Small intestine (tissue), 7 donors: ENCODE measurements at regions not wholly inside any gene's neighbourhood (a gene's known extent, or its start where the extent isn't known, plus 50 kb on each side); places are given as distances from the start of the nearest gene placed in this dataset.

ENCODE experiments used
- DNase-seq, 2 donors: peaks; one replicate each; pipeline versions ENCODE4 v3.0.0 to v3.0.0-alpha.2; 2013
- FAIRE-seq: peaks from 2 replicates; lab custom pipeline; 2012; peaks lifted over from hg19 to GRCh38; lab: Jason Lieb, UNC
- H3K27ac ChIP-seq, 3 donors: one replicate each; pipeline ENCODE4 v1.5.1; 2013; ENCODE audit warnings: low read length in 2 of 3, mild to moderate bottlenecking in 2 of 3, control low read depth in 1 of 3, inconsistent platforms in 1 of 3, low read depth in 1 of 3, moderate library complexity in 1 of 3
- H3K27me3 ChIP-seq, 3 donors: one replicate each; pipeline ENCODE4 v1.6.1; 2013; ENCODE audit warnings: low read length in 3 of 3, inconsistent platforms in 1 of 3; ENCODE audit not compliant: control insufficient read depth in 3 of 3, insufficient read depth in 3 of 3
- H3K36me3 ChIP-seq, 3 donors: one replicate each; pipeline ENCODE4 v1.6.1; 2013; ENCODE audit warnings: low read length in 3 of 3, inconsistent platforms in 1 of 3, low read depth in 1 of 3, mild to moderate bottlenecking in 1 of 3, moderate library complexity in 1 of 3; ENCODE audit not compliant: control insufficient read depth in 3 of 3, insufficient read depth in 2 of 3
- H3K4me1 ChIP-seq, 3 donors: one replicate each; pipeline ENCODE4 v1.6.1; 2013; ENCODE audit warnings: low read length in 2 of 3, inconsistent platforms in 1 of 3, low read depth in 1 of 3, mild to moderate bottlenecking in 1 of 3, moderate library complexity in 1 of 3; ENCODE audit not compliant: control insufficient read depth in 3 of 3, insufficient read depth in 2 of 3
- H3K4me3 ChIP-seq, 3 donors: one replicate each; pipeline ENCODE4 v1.5.1; 2013; ENCODE audit warnings: low read length in 3 of 3, control low read depth in 1 of 3, inconsistent platforms in 1 of 3, low read depth in 1 of 3, mild to moderate bottlenecking in 1 of 3, moderate library complexity in 1 of 3
- H3K9me3 ChIP-seq, 2 donors: one replicate each; pipeline ENCODE4 v1.6.1; 2013; ENCODE audit warnings: low read depth in 1 of 2, low read length in 1 of 2; ENCODE audit not compliant: control insufficient read depth in 2 of 2, insufficient read depth in 1 of 2
- WGBS, 3 donors: extraction: QIAGEN DNeasy Blood & Tissue Kit; methylation state at CpG; one replicate each; pipeline ENCODE4 v1.1.7; 2013; 5-methylcytosine and 5-hydroxymethylcytosine counted together
- donor health status: healthy with polysubstance abuse.
- donor health status: control.
- donor health status: control.
- donor health status: Bipolar disorder and iron deficiency.
- donor health status: healthy.

- no peak for FAIRE-seq
- Histone ChIP-seq H3K4me1 (no peaks in the 10 kb centered on the region), H3K36me3 (no peaks in the 10 kb centered on the region), H3K27me3 (no peaks in the 10 kb centered on the region), H3K9me3 (peaks cover 1 to 8% of the 10 kb centered on the region in 2 donors), H3K27ac (no peak overlapping the region), H3K4me3 (no peak overlapping the region)
- WGBS, 3 donors = 4 to 16% (median 6%) methylated on average over 1 of the region's 1 CpG
- DNase-seq = no peak
Observed at GRCh38 chr13:47372751-47373150, 475.9 kb upstream of the HTR2A start.

GRCh38 chr13:47351798-47352197, 454.9 kb upstream of the HTR2A start:
- Histone ChIP-seq H3K9me3 (peaks cover 0 to 4% of the 10 kb centered on the region in 2 donors), H3K4me1 (no peaks in the 10 kb centered on the region), H3K27me3 (no peaks in the 10 kb centered on the region), H3K27ac (no peak overlapping the region), H3K36me3 (no peaks in the 10 kb centered on the region), H3K4me3 (no peak overlapping the region)
- FAIRE-seq = no peak
- WGBS, 3 donors = 84 to 93% (median 85%) methylated on average over 3 of the region's 3 CpGs
- DNase-seq = no peak

- Histone ChIP-seq H3K4me3 (no peak overlapping the region), H3K9me3 (peaks cover 0 to 4% of the 10 kb centered on the region in 2 donors), H3K27ac (no peak overlapping the region), H3K27me3 (no peaks in the 10 kb centered on the region), H3K36me3 (no peaks in the 10 kb centered on the region), H3K4me1 (no peaks in the 10 kb centered on the region)
- FAIRE-seq (no peak), DNase-seq (no peak)
- WGBS, 3 donors = 78 to 89% (median 84%) methylated on average over 2 of the region's 2 CpGs
Observed at GRCh38 chr13:47350334-47351124, 453.7 kb upstream of the HTR2A start.

- Histone ChIP-seq H3K36me3 (no peaks in the 10 kb centered on the region), H3K4me3 (no peak overlapping the region), H3K27me3 (no peaks in the 10 kb centered on the region), H3K27ac (no peak overlapping the region), H3K4me1 (no peaks in the 10 kb centered on the region), H3K9me3 (peaks cover 0 to 2% of the 10 kb centered on the region in 2 donors)
- no peak for FAIRE-seq
- DNase-seq = no peak
- WGBS, 3 donors = 79 to 100% (median 89%) methylated on average over 1 of the region's 1 CpG
Observed at GRCh38 chr13:47349211-47349610, 452.4 kb upstream of the HTR2A start.

- Histone ChIP-seq H3K4me3 (no peak overlapping the region), H3K27me3 (no peaks in the 10 kb centered on the region), H3K4me1 (no peaks in the 10 kb centered on the region), H3K27ac (no peak overlapping the region), H3K9me3 (no peaks in the 10 kb centered on the region), H3K36me3 (no peaks in the 10 kb centered on the region)
- WGBS, 3 donors = 66 to 77% (median 66%) methylated on average over 7 of the region's 7 CpGs
- DNase-seq = no peak
- no peak for FAIRE-seq
Observed at GRCh38 chr13:47337781-47338507, 441.1 kb upstream of the HTR2A start.

GRCh38 chr13:47334173-47334572, 437.3 kb upstream of the HTR2A start:
- no peaks in the 10 kb centered on the region for H3K4me1 ChIP-seq
- 68 to 80% (median 78%) methylated on average over 3 of the region's 3 CpGs for WGBS, 3 donors
- no peaks in the 10 kb centered on the region for H3K36me3 ChIP-seq
- FAIRE-seq (no peak), DNase-seq (no peak)
- no peaks in the 10 kb centered on the region for H3K9me3 ChIP-seq
- no peaks in the 10 kb centered on the region for H3K27me3 ChIP-seq
- H3K4me3 ChIP-seq = no peak overlapping the region
- no peak overlapping the region for H3K27ac ChIP-seq

- FAIRE-seq (no peak), DNase-seq (no peak)
- Histone ChIP-seq H3K27me3 (no peaks in the 10 kb centered on the region), H3K4me3 (no peak overlapping the region), H3K27ac (no peak overlapping the region), H3K36me3 (no peaks in the 10 kb centered on the region), H3K4me1 (no peaks in the 10 kb centered on the region), H3K9me3 (no peaks in the 10 kb centered on the region)
- WGBS, 3 donors = 64 to 74% (median 69%) methylated on average over 4 of the region's 4 CpGs
Observed at GRCh38 chr13:47332149-47332548, 435.3 kb upstream of the HTR2A start.

- no peaks in the 10 kb centered on the region for H3K9me3 ChIP-seq
Observed at GRCh38 chr13:47330031-47330430, 433.2 kb upstream of the HTR2A start.

More at GRCh38 chr13:47330031-47330430, 433.2 kb upstream of the HTR2A start:
- Histone ChIP-seq H3K27ac (no peak overlapping the region), H3K4me1 (no peaks in the 10 kb centered on the region), H3K4me3 (no peak overlapping the region), H3K36me3 (no peaks in the 10 kb centered on the region), H3K27me3 (no peaks in the 10 kb centered on the region)
- FAIRE-seq (no peak), DNase-seq (no peak)
- WGBS, 3 donors = 83 to 84% (median 84%) methylated on average over 6 of the region's 6 CpGs
